ENCODE measurements at regions not wholly inside any gene's neighbourhood (a gene's known extent, or its start where the extent isn't known, plus 50 kb on each side); places are given as distances from the start of the nearest gene placed in this dataset.

GRCh38 chr20:16918366-16918765 is 170.2 kb downstream of the OTOR start:
- Histone ChIP-seq H3K9me3 (ENCODE audit: low read length) (no peaks in the 10 kb centered on the region), H3K79me2 (replicated peaks; ENCODE audit: insufficient read depth, low read length) (no peaks in the 10 kb centered on the region), H3K27me3 (ENCODE audit: insufficient read depth, low read depth, low read length) (no peaks in the 10 kb centered on the region), H2AFZ (ENCODE audit: low read depth, low read length) (no peak overlapping the region), H3F3A (ENCODE audit: insufficient read depth, low read length, poor library complexity, severe bottlenecking) (no peaks in the 10 kb centered on the region), H3K9ac (ENCODE audit: low read length) (no peak overlapping the region), H4K20me1 (ENCODE audit: insufficient read depth) (no peaks in the 10 kb centered on the region), H3K9me2 (ENCODE audit: insufficient read depth, low read length) (no peaks in the 10 kb centered on the region), H3K36me3 (ENCODE audit: insufficient read depth, low read length) (no peaks in the 10 kb centered on the region), H3K4me2 (ENCODE audit: low read length) (no peak overlapping the region), H3K4me3 (ENCODE audit: low read length) (no peak overlapping the region), H3K27ac (ENCODE audit: low read length) (no peak overlapping the region)
- no peak for TF ChIP-seq EP300 (conservative IDR thresholded peaks at IDR 0.05; ENCODE audit: poor library complexity, severe bottlenecking)
- TF ChIP-seq SMC3 (conservative IDR thresholded peaks at IDR 0.05; ENCODE audit: poor library complexity), result no peak

- no peaks in the 10 kb centered on the region for H3K79me2 ChIP-seq (replicated peaks; ENCODE audit: insufficient read depth, low read length)
- TF ChIP-seq EZH2 (IDR thresholded peaks at IDR 0.05; ENCODE audit: borderline replicate concordance, insufficient read depth, low read length, poor library complexity, severe bottlenecking) (no peak), POLR2AphosphoS5 (IDR thresholded peaks at IDR 0.05) (no peak), CTCF (IDR thresholded peaks at IDR 0.05; ENCODE audit: poor library complexity, severe bottlenecking) (no peak), EP300 (conservative IDR thresholded peaks at IDR 0.05; ENCODE audit: poor library complexity, severe bottlenecking) (no peak), REST (IDR thresholded peaks at IDR 0.05; ENCODE audit: borderline replicate concordance) (no peak), MXI1 (conservative IDR thresholded peaks at IDR 0.05; ENCODE audit: poor library complexity, severe bottlenecking) (no peak), TAF1 (IDR thresholded peaks at IDR 0.05; ENCODE audit: low read depth) (no peak)
- H3K27ac ChIP-seq (ENCODE audit: low read length), result no peak overlapping the region
- no peaks in the 10 kb centered on the region for H3K36me3 ChIP-seq (ENCODE audit: insufficient read depth, low read length)
- H2AFZ ChIP-seq (ENCODE audit: low read depth, low read length), result no peak overlapping the region
- no peaks in the 10 kb centered on the region for H3K9me3 ChIP-seq (ENCODE audit: low read length)
- H3K4me3 ChIP-seq (ENCODE audit: low read length), result no peak overlapping the region
- H3K27me3 ChIP-seq (ENCODE audit: insufficient read depth, low read depth, low read length), result no peaks in the 10 kb centered on the region
- no peaks in the 10 kb centered on the region for H3K9me2 ChIP-seq (ENCODE audit: insufficient read depth, low read length)
- H3K9ac ChIP-seq (ENCODE audit: low read length), result no peak overlapping the region
- H3F3A ChIP-seq (ENCODE audit: insufficient read depth, low read length, poor library complexity, severe bottlenecking), result no peaks in the 10 kb centered on the region
- no peaks in the 10 kb centered on the region for H4K20me1 ChIP-seq (ENCODE audit: insufficient read depth)
- no peak overlapping the region for H3K4me2 ChIP-seq (ENCODE audit: low read length)
Measured at GRCh38 chr20:16919841-16920240, 171.7 kb downstream of the OTOR start.

- Histone ChIP-seq H4K20me1 (ENCODE audit: insufficient read depth) (no peaks in the 10 kb centered on the region), H3K79me2 (replicated peaks; ENCODE audit: insufficient read depth, low read length) (no peaks in the 10 kb centered on the region), H3K4me2 (ENCODE audit: low read length) (no peak overlapping the region), H2AFZ (ENCODE audit: low read depth, low read length) (no peak overlapping the region), H3F3A (ENCODE audit: insufficient read depth, low read length, poor library complexity, severe bottlenecking) (no peaks in the 10 kb centered on the region), H3K36me3 (ENCODE audit: insufficient read depth, low read length) (no peaks in the 10 kb centered on the region), H3K27ac (ENCODE audit: low read length) (no peak overlapping the region), H3K9ac (ENCODE audit: low read length) (no peak overlapping the region), H3K9me3 (ENCODE audit: low read length) (no peaks in the 10 kb centered on the region), H3K27me3 (ENCODE audit: insufficient read depth, low read depth, low read length) (no peaks in the 10 kb centered on the region), H3K4me3 (ENCODE audit: low read length) (no peak overlapping the region), H3K9me2 (ENCODE audit: insufficient read depth, low read length) (no peaks in the 10 kb centered on the region)
- peak; percentile 73 for TF ChIP-seq POLR2AphosphoS5 (IDR thresholded peaks at IDR 0.05)
- TF ChIP-seq EP300 (conservative IDR thresholded peaks at IDR 0.05; ENCODE audit: poor library complexity, severe bottlenecking), result peak; percentile 15
- TF ChIP-seq EZH2 (IDR thresholded peaks at IDR 0.05; ENCODE audit: borderline replicate concordance, insufficient read depth, low read length, poor library complexity, severe bottlenecking), result no peak
- TF ChIP-seq RAD21 (conservative IDR thresholded peaks at IDR 0.05), result no peak
- no peak for TF ChIP-seq SMC3 (conservative IDR thresholded peaks at IDR 0.05; ENCODE audit: poor library complexity)
- TF ChIP-seq TAF1 (IDR thresholded peaks at IDR 0.05; ENCODE audit: low read depth), result no peak
Measured at GRCh38 chr20:16922834-16923233, 174.7 kb downstream of the OTOR start.
